Heart right ventricle (tissue), 16 donors: ENCODE measurements at regions not wholly inside any gene's neighbourhood (a gene's known extent, or its start where the extent isn't known, plus 50 kb on each side); places are given as distances from the start of the nearest gene placed in this dataset.
"Not testable (repeated sequence)": the region's sequence is repeated elsewhere in the genome, so short reads cannot be mapped to it uniquely, and the experiment has no call there.

Source experiments
- ATAC-seq, 8 donors: fragments of 200-7000 bp; cut with Tn5 transposase; one replicate each; pipeline ENCODE4 v1.9.1; 2020; ENCODE audit warnings: mild to moderate bottlenecking in 8 of 8, moderate library complexity in 8 of 8, moderate number of reproducible peaks in 1 of 8
- DNase-seq, 2 donors: peaks; one replicate each; pipeline ENCODE4 v3.0.0-alpha.2; 2020
- H3K27ac ChIP-seq, 10 donors: fragments of 200-600 bp; sonication (generic) in 2 of 10; one replicate each; pipeline versions ENCODE4 v1.5.0 to v1.8.0; 2020 to 2022; ENCODE audit warnings: mild to moderate bottlenecking in 3 of 10
- H3K27me3 ChIP-seq, 7 donors: fragments of 200-600 bp; one replicate each; pipeline ENCODE4 v1.8.0; 2021 to 2022; ENCODE audit warnings: mild to moderate bottlenecking in 2 of 7
- H3K36me3 ChIP-seq, 9 donors: fragments of 200-600 bp; sonication (generic) in 1 of 9; one replicate each; pipeline versions ENCODE4 v1.5.0 to v1.8.0; 2020 to 2022; ENCODE audit warnings: mild to moderate bottlenecking in 2 of 9
- H3K4me1 ChIP-seq, 9 donors: fragments of 200-600 bp; sonication (generic) in 1 of 9; one replicate each; pipeline versions ENCODE4 v1.5.0 to v1.8.0; 2020 to 2022; ENCODE audit warnings: mild to moderate bottlenecking in 4 of 9
- H3K4me3 ChIP-seq, 10 donors: fragments of 200-600 bp; sonication (generic) in 2 of 10; one replicate each; pipeline versions ENCODE4 v1.5.0 to v1.8.0; 2020 to 2022; ENCODE audit warnings: mild to moderate bottlenecking in 7 of 10, moderate library complexity in 2 of 10
- H3K9me3 ChIP-seq, 11 donors: fragments of 200-600 bp in 10 of 11; sonication (generic) in 2 of 11; one replicate each; pipeline versions ENCODE4 v1.5.0 to v1.8.0; 2013 to 2022; ENCODE audit warnings: mild to moderate bottlenecking in 2 of 11, control low read depth in 1 of 11, moderate library complexity in 1 of 11
- WGBS, 2 donors: extraction: QIAGEN DNeasy Blood & Tissue Kit; methylation state at CpG; one replicate each; pipeline ENCODE4 v1.1.7; 2013; ENCODE audit warnings: inconsistent platforms in 1 of 2; 5-methylcytosine and 5-hydroxymethylcytosine counted together
- intact Hi-C, 10 donors: fragments of 100-400 bp; cut with DNase I; formaldehyde crosslinking; loops; one replicate each; pipeline versions ENCODE4 v1.11.1 to v1.14.2; 2022
- TF ChIP-seq, protein P1 (sequence below), 9 donors: fragments of 200-600 bp; sonication (generic) in 2 of 9; IDR thresholded peaks; one replicate each; pipeline versions ENCODE4 v1.5.0 to v1.8.0; 2021 to 2022; ENCODE audit warnings: antibody characterized with exemption in 9 of 9, mild to moderate bottlenecking in 5 of 9, moderate library complexity in 1 of 9
- donor health status: Arrhythmogenic right ventricular cardiomyopathy.
- donor health status: ischemic (EF 13 %, LVEDD 7.1; RV severe dilation, severe dysfunction).
- donor health status: healthy with polysubstance abuse.
- donor health status: DM: no; HTN: yes; CAD: no.
- donor health status: DM: no; HTN: no; CAD: no.
- donor health status: ischemic (EF 25% LVEDD 6.9; RV normal size, moderate dysfunction).
- donor health status: ischemic (EF 25% LVEDD 5.7; RV mildly dilated, moderate dysfunction).
- donor health status: healthy.
- donor health status: DM: yes; HTN: yes; CAD: no.
- donor health status: Ischemic cardiomyopathy.
- donor health status: ischemic (EF 35%, LVEDD 5.7; RV mildly dilated, moderate dysfunction).
- donor health status: nonischemic (EF 11% LVEDD 7.7; RV severe dilation, severe dysfunction).
- donor health status: DM: yes; HTN: yes; CAD: no.
- donor health status: PGD.
- donor health status: ischemic (EF 29% LVEDD 5.4; RV normal size, mild dysfunction).
- donor health status: nonischemic (EF 23%, LVEDD 6.1; RV moderate dilation, normal function).

DNA sequence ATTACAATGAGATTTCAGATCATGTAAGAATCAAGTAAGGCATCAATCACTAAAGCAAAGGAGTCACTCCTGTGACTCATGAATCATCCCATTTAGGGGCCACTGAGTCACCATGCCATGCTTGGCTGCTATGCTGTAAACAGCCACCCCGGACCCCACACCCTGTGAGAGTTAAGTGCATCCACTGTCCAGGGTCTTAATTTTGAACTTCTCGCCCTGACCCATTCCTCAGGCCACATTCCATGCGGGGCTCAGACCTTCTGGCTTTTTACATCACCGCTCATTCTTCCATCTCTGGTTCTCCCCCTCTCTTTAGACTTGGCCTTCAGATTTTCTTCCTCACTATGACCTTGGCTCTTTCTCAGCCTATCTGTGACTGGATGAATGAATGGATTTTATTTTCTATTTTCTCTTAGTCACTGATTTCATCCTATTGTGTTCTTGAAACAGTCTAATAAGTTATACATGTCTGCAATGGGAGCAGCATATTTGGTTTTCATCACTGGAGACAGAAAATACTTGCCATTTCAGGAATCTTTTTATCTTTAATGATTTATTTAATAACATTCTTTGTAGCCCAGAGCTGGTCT lies 239.6 kb downstream of the SKIDA1 start:
- intact Hi-C loops = loop anchor here in 3 of 10 donors (10.0 kb wide), 4 partner anchors 79 to 659 kb away; no protein-coding TSS in a partner anchor

DNA sequence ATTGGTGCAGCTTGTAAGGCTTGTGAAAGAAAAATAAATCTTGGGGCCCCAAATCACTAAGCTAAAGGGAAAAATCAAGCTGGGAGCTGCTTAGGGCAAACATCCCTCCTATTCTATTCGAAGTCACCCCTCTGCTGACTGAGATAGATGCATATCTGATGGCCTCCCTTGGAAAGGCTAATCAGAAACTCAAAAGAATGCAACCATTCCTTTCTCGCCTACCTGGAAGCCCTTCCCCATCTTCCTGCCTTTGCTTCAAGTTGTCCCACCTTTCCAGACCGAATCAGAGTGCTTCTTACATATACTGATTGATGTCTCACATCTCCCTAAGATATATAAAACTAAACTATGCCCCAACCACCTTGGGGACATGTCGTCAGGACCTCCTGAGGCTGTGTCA lies 240.3 kb downstream of the SKIDA1 start:
- Histone ChIP-seq H3K4me1 (no peaks in the 10 kb centered on the region), H3K27me3 (no peaks in the 10 kb centered on the region), H3K27ac (no peak overlapping the region), H3K9me3 (no peaks in the 10 kb centered on the region), H3K4me3 (no peak overlapping the region), H3K36me3 (no peaks in the 10 kb centered on the region)
- 82 to 86% methylated on average over 4 of the region's 4 CpGs for WGBS, 2 donors
- ATAC-seq (no peak), DNase-seq (no peak)
- intact Hi-C loops = loop anchor here in 3 of 10 donors (10.0 kb wide), 4 partner anchors 80 to 660 kb away; no protein-coding TSS in a partner anchor
- TF ChIP-seq, protein P1, sequence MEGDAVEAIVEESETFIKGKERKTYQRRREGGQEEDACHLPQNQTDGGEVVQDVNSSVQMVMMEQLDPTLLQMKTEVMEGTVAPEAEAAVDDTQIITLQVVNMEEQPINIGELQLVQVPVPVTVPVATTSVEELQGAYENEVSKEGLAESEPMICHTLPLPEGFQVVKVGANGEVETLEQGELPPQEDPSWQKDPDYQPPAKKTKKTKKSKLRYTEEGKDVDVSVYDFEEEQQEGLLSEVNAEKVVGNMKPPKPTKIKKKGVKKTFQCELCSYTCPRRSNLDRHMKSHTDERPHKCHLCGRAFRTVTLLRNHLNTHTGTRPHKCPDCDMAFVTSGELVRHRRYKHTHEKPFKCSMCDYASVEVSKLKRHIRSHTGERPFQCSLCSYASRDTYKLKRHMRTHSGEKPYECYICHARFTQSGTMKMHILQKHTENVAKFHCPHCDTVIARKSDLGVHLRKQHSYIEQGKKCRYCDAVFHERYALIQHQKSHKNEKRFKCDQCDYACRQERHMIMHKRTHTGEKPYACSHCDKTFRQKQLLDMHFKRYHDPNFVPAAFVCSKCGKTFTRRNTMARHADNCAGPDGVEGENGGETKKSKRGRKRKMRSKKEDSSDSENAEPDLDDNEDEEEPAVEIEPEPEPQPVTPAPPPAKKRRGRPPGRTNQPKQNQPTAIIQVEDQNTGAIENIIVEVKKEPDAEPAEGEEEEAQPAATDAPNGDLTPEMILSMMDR (IDR thresholded peaks at IDR 0.05) = no peak

More for the DNA sequence above, 239.6 kb downstream of the SKIDA1 start:
- Histone ChIP-seq H3K4me3 (no peak overlapping the region), H3K36me3 (no peaks in the 10 kb centered on the region), H3K4me1 (no peaks in the 10 kb centered on the region), H3K9me3 (no peaks in the 10 kb centered on the region), H3K27me3 (no peaks in the 10 kb centered on the region), H3K27ac (no peak overlapping the region)
- WGBS, 2 donors = 95 to 96% methylated on average over 4 of the region's 4 CpGs
- no peak for DNase-seq
- TF ChIP-seq, protein P1 (IDR thresholded peaks at IDR 0.05) = no peak
- ATAC-seq = no peak

DNA sequence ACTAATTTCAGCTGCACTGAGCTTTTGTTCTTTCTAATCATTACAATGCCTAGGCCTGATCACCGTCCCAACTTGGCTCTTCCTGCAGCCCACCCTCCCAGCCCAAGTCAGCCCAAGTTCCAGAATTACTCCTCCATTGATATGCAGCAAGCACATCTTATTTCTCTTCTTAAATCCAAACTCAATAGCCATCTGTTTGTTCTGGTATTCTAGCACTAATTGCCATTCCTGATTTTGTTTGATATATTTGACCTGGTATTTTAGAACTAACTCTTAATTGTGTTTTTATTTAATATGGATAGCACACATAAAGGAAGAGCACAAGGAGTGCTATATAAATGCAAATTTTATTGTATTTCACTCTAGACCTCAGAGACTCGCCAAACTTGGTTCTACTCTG lies 241.2 kb downstream of the SKIDA1 start:
- H3K4me1 ChIP-seq = peaks cover 0 to under 1% (median 0%) of the 10 kb centered on the region in 9 donors
- intact Hi-C loops = loop anchor here in 3 of 10 donors (10.0 kb wide), 4 partner anchors 80 to 660 kb away; no protein-coding TSS in a partner anchor
- 94% methylated on average over 2 of the region's 2 CpGs for WGBS, 2 donors

DNA sequence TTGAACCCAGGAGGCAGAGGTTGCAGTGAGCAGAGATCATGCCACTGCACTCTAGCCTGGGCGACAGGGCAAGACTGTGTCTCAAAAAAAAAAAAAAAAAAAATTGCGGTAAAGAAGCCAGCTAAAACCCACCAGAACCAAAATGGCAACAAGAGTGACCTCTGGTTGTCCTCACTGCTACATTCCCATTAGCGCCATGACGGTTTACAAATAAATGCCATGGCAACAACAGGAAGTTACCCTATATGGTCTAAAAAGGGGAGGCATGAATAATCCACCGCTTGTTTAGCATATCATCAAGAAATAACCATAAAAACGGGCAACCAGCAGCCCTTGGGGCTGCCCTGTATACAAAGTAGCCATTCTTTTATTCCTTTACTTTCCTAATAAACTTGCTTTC lies 242.4 kb downstream of the SKIDA1 start:
- intact Hi-C loops = loop anchor here in 3 of 10 donors (10.0 kb wide), 4 partner anchors 82 to 662 kb away; no protein-coding TSS in a partner anchor
- not testable (repeated sequence) for H3K36me3 ChIP-seq, H3K4me1 ChIP-seq, H3K27me3 ChIP-seq, H3K9me3 ChIP-seq, H3K4me3 ChIP-seq, H3K27ac ChIP-seq, ATAC-seq, DNase-seq
- 91 to 92% methylated on average over 6 of the region's 6 CpGs for WGBS, 2 donors

More for the DNA sequence above, 241.2 kb downstream of the SKIDA1 start:
- DNase-seq = no peak
- H3K36me3 ChIP-seq = no peaks in the 10 kb centered on the region
- ATAC-seq = no peak
- H3K4me3 ChIP-seq = no peak overlapping the region
- TF ChIP-seq, protein P1 (IDR thresholded peaks at IDR 0.05) = no peak
- no peaks in the 10 kb centered on the region for H3K27me3 ChIP-seq
- H3K9me3 ChIP-seq = no peaks in the 10 kb centered on the region
- no peak overlapping the region for H3K27ac ChIP-seq
